Astrocyte of the spinal cord (primary cell): ENCODE measurements at regions not wholly inside any gene's neighbourhood (a gene's known extent, or its start where the extent isn't known, plus 50 kb on each side); places are given as distances from the start of the nearest gene placed in this dataset.

Source experiments
- DNase-seq: peaks from one replicate; pipeline ENCODE4 v3.0.0; 2011; ENCODE audit warnings: low read depth, low spot score
- H3K4me3 ChIP-seq: 2 replicates; pipeline ENCODE4 v1.5.1; 2011; ENCODE audit warnings: low read depth, mild to moderate bottlenecking, low read length, moderate library complexity
- CTCF ChIP-seq: IDR thresholded peaks from 2 replicates; pipeline ENCODE4 v1.5.1; 2012; ENCODE audit warnings: low read depth, mild to moderate bottlenecking, low read length, inconsistent platforms
- in situ Hi-C: cut with HindIII; loops from 2 replicates; pipeline ENCODE4 v1.10.0; 2017; ENCODE audit warnings: low sequenced_read_pairs

- in situ Hi-C loops = no loop called here
- TF ChIP-seq CTCF = peak; percentile 9
- H3K4me3 ChIP-seq = no peak overlapping the region
- DNase-seq = peak; percentile 1
Measured at GRCh38 chr13:38530492-38530891, 156.4 kb upstream of the FREM2 start.

GRCh38 chr13:38535261-38535660 lies 151.6 kb upstream of the FREM2 start:
- DNase-seq = no peak
- no peak overlapping the region for H3K4me3 ChIP-seq
- no peak for TF ChIP-seq CTCF
- in situ Hi-C loops = no loop called here

- TF ChIP-seq CTCF = no peak
- in situ Hi-C loops = no loop called here
- no peak for DNase-seq
- H3K4me3 ChIP-seq = no peak overlapping the region
Measured at GRCh38 chr13:38537051-38537450, 149.8 kb upstream of the FREM2 start.

- DNase-seq = no peak
- TF ChIP-seq CTCF = no peak
- no peak overlapping the region for H3K4me3 ChIP-seq
- in situ Hi-C loops = no loop called here
Measured at GRCh38 chr13:38538422-38538821, 148.5 kb upstream of the FREM2 start.

- in situ Hi-C loops = no loop called here
- no peak for TF ChIP-seq CTCF
- DNase-seq = no peak
- no peak overlapping the region for H3K4me3 ChIP-seq
Measured at GRCh38 chr13:38539632-38540031, 147.2 kb upstream of the FREM2 start.

GRCh38 chr13:38542601-38543000 lies 144.3 kb upstream of the FREM2 start:
- DNase-seq = peak; percentile 8
- in situ Hi-C loops = no loop called here
- no peak for TF ChIP-seq CTCF
- H3K4me3 ChIP-seq = no peak overlapping the region

GRCh38 chr13:38543561-38543960 lies 143.3 kb upstream of the FREM2 start:
- DNase-seq = peak; percentile 24
- in situ Hi-C loops = no loop called here
- no peak for TF ChIP-seq CTCF

More at GRCh38 chr13:38543561-38543960, 143.3 kb upstream of the FREM2 start:
- no peak overlapping the region for H3K4me3 ChIP-seq
